ENCODE measurements at regions not wholly inside any gene's neighbourhood (a gene's known extent, or its start where the extent isn't known, plus 50 kb on each side); places are given as distances from the start of the nearest gene placed in this dataset.
"Not testable (repeated sequence)": the region's sequence is repeated elsewhere in the genome, so short reads cannot be mapped to it uniquely, and the experiment has no call there.

DNA sequence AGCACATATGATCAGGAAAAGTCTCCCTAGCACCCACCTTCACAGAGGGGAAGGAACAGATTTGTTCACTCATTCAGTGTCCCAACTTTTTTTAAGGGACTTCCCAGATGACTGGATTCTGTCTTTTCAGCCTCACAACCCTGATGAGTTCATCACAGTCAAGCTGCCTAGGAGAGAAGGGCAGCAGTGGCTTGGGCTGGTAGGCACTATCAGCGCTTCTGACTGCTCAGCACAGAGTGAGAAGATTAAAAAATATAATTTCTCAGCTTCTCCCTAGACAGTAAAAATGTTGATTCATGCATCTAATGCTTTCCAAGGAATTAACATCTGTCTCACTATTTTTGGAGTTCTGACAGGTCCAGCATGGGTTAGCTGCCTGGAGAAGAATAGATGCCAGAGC lies 328.2 kb downstream of the DTHD1 start:
- no peak for DNase-seq

DNA sequence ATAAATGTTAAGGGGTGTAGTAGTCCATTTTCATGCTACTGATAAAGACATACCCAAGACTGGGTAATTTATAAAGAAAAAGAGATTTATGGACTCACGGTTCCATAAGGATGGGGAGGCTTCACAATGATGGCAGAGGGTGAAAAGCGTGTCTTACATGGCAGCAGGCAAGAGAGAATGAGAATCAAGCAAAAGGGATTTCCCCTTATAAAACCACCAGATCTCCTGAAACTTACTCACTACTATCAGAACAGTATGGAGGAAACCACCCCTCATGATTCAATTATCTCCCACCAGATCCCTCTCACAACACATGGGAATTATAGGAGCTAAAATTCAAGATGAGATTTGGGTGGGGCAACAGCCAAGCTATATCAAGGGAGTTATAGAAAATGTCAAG lies 329.2 kb downstream of the DTHD1 start:
- DNase-seq: no peak

DNA sequence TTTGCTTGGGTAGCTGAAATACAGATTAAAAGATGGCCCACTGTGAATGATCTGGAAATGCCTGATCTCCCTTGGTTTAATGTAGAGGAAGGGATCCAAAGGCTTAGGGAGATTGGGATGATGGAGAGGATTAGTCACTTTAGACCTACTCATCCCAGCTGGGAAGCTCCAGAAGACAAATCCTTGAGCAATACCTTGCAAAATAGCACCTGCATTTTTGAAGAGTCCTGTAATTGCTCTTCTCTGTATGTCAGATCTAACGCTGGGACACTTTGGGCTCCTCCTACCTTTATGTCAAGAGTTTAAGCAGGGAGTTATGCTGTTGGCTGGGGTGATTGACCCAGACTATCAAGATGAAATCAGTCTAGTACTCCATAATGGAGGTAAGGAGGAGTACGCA lies 331.7 kb downstream of the DTHD1 start:
- DNase-seq: not testable (repeated sequence)

DNA sequence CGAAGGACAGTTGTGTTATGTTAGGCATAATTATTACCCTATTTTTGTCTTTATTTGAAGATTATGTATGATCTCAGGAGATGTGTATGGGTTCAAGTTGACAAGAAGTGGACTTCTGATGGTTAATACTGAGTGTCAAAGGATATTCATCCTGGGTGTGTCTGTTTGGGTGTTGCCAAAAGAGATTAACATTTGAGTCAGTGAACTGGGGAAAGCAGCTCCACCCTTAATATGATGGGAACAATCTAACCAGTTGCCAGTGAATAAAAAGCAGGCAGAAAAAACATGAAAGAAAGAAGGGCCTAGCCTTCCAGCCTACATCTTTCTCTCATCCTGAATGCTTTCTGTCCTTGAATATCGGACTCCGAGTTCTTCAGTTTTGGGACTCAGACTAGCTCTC lies 332.6 kb downstream of the DTHD1 start:
- DNase-seq: no peak

DNA sequence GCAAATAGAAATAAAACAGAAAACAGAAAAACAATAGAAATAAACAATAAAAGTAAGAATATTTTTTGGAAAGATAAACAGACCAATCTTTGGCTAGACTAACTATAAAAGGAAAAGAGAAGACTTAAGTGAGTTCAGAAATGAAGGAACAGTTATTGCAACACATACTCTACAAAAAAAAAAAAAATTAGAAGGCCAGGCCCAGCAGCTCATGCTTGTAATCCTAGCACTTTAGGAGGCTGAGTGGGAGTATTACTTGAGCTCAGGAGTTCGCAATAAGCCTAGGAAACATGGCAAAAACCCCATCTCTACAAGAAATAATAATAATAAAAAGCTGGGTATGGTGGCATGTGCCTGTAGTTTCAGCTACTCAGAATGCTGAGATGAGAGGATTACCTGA lies 336.7 kb downstream of the DTHD1 start:
- DNase-seq: no peak

DNA sequence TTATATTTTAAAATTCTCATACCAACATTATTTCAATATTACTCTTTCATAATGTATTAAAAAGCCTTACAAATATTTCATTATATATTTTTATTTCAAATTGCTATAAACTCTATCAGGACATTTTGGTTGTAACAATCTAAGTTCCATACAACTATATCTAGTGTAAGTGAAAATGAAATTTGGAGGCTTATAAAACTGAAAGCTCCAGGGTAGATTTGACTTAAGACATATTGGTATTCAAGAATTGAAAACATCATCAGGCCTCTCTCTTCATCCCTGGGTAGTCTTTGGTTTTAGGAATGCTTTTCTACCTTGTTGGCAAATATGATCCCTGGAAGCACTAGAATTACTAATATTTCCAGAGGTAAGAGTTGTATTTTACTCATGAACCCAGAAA lies 342.6 kb downstream of the DTHD1 start:
- DNase-seq: no peak

DNA sequence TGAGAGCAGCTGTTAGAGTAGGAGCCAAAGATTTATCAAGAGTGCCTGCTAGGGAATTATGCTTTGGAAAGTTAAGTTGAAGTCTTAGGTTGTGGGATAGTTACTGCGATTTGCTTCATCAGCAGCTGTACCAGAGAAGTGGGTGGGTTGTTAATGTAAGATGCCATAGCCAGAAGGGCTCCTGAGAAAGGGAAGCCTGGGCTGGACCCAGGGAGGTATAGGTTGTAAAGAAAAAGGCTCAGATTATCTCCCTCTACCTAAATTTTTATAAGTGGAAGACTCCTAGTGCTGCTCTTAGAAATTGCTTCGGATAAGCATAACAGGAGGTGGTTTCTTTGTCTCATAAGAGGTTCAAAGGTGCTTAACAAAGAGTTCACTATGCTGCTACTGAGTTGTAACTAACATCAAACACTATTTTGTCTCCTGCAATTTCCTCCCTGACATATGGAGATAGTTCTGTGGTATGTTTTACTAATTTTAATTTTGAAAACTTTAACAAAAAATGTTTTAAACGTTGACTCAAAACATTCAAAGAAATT lies 356.9 kb downstream of the DTHD1 start:
- no peak for DNase-seq

DNA sequence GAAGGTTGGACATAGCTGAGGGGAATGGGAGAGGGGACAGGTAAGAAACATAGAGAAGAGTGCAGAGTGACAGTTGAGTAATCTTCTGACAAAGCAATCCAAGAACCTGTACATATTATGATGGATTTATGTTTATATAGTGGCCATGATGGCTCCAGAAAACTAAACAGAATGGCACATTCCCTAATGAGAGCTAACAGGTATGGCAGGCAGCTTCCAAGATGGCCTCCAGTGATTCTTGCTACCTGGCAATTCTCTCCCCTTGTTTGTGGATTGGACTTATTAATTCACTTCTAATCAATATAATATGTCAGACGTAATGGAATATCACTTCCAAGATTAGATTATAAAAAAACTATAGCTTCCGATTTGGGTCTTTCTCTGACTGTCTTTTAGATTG lies 359.5 kb downstream of the DTHD1 start:
- DNase-seq: no peak

DNA sequence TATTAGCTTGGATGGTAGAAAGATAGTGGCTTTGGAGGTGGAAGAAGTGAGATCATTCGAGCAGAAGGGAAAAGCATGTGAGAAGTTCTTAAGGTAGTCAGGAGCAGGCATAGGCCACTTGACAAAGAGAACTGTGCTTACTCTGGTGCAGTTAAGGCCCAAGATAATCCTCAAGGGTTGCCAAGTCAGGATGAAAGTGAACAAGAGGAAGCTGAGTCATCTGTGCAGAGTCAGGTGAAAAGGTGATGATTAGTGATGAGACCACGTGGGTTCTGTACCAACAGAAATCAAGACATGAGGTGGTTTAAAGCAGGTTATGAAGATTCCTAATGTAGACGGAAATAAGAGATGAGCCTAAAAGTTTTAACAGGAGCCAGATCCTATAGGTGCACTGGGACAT lies 369.8 kb downstream of the DTHD1 start:
- no peak for DNase-seq

DNA sequence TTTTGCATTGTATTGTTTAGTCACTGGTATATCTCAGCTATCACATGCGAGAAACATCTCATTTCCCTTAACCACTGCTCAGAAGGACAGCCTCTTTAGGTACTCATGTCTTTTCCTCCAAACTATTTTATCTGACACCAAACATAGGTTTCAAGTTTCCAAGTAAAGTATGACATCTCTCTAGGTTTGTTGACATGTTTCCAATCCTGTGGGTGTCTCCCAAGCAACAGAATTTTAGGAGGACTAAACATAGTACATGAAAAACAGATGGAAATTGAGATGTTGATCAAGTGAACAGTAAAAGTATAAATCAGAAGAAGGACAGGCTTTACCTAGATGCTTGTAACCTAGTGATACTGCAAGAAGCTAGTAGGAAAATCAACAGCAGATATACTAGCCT lies 371.4 kb downstream of the DTHD1 start:
- no peak for DNase-seq

DNA sequence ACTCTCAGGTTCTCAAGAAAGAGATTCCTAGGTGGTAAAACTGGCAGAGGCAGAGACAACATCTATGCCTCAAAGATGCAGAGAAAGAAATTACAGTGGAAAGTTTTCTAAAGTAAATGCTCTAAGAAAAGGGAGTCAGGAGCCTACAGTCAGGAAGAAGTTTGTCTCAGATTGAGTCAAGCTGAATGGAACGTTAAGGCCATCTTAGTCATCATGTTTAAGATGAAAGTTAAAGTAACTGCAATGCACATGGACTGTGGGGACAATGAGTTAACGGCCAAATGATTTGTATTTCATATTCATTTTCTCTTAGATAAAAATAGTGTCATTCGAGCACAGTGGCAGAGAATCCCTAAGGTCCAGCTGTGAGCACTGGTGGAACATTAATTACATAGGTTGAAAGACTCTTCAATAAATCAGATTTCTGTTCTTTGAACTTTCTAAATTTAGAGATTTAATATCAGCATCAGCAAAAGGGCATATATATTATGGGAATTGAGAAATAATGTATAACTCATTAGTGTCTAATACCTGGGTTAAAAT lies 384.6 kb downstream of the DTHD1 start:
- no peak for DNase-seq

DNA sequence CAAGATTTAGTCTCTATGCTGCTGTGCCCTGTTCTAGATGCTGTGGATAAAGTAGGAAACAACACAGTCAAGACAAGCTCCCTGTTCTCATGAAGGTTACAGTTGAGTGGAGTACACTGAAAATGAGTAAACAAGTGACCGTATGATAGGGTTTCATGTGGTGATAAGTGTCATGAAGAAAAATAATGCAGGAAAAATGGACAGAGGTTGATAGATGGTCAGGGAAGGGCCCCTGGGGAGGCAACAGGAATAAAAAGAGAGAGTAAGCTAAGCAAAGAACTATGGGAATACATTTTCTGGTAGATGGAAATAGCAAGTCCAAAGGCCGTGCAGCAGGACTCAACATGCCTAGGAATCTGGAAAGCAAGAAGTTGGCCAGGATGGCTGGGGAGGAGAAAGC lies 394.0 kb downstream of the DTHD1 start:
- no peak for DNase-seq

DNA sequence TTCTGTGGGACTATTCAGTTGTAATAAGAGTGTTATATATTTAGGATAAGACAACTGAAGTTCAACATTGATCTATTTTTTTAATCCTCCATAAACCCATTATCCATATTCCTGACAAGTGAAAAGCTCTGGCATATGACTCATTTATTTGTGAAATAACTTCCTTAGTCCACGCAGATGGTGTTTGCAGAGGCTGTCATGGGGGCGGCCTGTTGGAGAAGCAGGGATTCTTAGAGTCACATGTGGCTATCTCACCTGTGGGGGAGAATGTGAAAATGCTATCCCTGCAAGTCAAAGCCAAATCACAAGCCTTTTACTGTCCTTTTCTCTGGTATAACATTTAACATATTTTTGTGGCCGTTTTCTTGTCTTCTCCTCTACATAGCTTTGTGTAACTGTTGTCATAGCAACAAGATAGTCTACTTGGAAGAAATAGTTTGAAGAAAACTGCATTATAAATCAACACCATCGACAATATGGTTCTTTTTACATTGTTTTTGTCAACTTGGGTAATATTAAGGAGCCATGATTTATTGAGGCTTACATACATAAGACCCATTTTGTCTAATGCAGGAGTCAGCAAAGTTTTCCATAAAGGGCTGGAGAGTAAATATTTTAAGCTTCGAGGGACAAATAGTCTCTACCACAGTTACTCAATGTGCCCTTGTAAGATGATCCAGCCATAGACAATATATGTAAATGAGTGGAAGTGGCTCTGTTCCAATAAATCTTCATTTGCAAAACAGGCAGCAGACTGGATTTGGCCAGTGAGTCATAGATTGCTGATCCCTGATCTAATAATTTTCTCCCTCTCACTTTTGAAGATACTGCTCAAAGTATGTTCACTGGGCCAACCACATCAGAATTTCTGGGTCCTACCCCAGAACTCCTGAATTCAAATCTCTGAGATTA lies 395.0 kb downstream of the DTHD1 start:
- DNase-seq: no peak

DNA sequence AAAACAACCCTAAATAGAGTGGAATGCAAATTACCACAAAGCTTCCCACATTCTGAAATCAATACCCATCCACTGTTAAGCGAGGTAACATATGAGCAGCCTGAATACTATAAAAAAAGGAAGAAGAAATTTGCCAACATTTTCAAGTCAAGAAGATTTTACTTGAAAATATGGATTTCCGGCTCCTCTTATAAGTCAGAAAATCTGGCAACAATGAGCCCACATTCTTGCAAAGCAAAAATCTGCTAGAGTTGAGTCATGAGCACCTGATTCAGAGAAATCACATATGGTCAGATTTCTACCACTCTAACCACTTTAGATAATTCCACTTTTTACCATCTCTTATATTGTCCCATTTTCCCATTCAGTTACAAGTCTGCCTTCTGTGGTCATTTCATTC lies 395.7 kb downstream of the DTHD1 start:
- no peak for DNase-seq

DNA sequence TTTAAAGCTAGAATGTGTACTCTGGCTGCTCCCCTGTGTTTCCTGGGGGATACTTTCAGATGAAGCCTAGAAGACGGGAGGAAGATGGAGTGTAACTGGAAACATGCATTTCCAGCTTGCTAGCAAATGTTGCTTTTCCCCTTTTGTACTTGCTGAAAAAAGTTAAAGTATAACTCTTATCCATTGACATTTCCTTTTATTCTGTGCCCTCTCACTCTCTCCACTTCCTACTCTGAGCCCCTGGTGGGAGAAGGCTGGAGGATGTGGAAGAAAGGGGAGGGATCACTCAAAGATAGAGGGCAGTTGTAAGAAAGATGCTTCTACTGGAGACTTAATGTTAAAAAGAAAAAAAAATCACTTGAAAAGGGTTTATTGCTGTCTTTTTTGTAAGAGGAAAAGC lies 396.5 kb downstream of the DTHD1 start:
- DNase-seq: no peak

DNA sequence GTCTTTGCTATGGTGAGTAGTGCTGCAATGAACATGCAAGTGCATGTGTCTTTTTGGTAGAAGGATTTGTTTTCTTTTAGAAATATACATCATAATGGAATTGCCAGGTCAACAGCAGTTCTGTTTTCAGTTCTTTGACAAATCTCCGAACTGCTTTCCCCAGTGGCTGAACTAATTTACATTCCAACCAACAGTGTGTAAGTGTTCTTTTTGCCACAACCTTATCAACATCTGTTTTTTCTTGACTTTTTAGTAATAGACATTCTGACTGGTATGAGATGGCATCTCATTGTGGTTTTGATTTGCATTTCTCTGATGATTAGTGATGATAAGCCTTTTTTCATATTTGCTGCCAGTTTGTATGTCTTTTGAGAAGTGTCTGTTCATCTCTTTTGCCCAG lies 406.3 kb downstream of the DTHD1 start:
- no peak for DNase-seq

DNA sequence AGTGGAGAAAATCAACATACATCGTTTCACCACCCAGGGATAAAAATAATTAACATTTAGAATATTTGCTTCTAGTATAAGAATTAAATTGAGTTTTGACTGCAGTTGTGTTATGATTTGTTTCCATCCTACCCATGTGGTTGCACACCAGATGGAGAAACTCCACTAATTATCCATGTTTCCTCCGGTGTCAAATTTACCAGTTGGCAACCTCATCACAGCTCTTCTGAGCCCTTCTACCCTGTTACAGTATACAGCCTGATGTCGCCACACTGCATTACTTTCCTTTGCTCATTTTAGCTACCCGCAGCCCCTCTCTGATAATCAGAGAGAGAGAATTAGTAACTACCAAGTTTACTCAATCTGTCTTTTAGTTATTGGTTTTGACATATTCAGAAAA lies 411.2 kb downstream of the DTHD1 start:
- no peak for DNase-seq

DNA sequence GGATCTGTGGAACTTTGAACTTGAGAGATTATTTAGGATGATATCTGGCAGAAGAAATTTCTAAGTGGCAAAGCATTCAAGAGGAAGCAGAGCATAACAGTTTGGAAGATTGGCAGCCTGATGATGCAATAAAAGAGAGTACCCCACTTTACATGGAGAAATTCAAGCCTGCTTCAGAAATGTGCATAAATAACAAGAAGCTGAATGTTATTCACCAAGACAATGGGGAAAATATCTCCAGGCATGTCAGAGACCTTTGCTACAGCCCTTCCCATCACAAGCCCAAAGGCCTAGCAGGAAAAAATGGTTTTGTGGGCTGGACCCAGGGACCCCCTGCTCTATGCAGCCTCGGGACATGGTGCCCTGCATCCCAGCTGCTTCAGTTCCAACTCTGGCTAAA lies 420.8 kb downstream of the DTHD1 start:
- DNase-seq: no peak

DNA sequence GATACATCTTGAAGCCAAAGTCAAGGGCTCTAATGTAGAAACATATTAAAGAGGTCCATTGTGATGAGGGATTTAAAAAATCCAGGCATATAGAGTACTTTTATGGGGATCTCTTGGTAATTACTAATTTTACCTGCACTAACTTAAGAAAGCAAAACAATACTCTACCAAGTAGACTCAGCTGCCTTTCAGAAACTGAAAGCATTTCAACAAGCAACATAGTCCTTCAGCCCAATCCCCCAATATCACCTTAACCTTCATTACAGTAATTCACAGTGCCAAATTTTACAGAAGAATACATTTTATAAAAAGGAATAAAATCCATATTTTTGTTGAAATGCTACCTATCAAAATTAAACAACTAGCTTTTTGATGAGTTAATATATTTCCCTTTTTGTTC lies 422.9 kb downstream of the DTHD1 start:
- no peak for DNase-seq

DNA sequence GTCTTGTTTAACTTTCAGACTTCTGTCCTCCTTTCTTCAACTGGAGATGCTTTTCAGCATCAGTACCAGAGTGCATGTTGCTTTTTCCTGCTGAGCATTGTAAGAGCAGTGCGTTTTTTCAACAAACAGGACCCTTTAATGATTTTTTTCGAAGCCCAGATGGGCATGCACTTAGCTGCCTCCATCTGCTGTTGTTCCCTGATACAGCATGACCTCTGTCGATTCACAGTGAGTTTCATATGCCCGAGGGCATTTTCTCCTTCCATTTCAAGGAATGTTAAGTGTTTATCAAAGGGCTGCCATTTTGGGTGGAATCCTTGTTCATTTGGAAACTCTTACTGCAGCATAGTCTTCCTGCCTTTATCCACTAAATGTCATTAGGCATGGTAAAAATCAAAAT lies 428.6 kb downstream of the DTHD1 start:
- DNase-seq: no peak

DNA sequence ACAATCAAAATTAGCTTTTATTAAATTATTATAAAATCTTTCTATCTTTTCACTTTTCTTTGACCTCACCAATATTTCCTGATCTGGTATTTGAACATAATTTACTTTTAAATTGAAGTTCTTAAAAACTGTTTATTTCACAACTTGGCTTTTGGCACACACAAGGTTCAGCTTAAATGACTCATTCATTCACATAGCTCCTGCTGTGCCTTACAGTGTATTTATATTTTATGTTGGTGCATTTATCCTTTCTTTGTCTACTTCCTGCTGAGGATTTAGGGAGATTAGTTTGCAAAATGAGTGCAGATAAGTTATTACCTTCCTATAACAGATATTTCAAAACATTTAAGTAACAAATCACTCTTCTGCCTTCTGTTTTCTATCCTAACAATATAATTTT lies 430.6 kb downstream of the DTHD1 start:
- DNase-seq: no peak

DNA sequence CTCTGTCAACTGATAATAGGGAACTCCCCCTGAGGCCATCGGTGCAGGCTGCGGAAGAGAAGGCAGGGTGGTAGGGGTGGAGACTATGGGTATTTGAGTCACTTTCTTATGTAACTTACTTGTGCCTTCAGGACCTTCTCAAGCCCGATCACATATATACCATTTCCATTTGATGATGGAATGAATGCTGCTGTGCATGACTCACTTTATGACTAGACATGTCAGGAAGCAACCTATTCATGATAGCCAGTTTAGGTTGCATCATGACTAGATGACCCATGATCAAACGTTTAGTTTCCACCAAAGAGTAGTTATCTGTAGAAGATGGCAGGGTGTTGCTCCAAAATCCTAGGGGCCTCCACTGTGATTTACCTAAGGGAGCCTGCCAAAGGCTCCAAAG lies 435.5 kb downstream of the DTHD1 start:
- DNase-seq: no peak

DNA sequence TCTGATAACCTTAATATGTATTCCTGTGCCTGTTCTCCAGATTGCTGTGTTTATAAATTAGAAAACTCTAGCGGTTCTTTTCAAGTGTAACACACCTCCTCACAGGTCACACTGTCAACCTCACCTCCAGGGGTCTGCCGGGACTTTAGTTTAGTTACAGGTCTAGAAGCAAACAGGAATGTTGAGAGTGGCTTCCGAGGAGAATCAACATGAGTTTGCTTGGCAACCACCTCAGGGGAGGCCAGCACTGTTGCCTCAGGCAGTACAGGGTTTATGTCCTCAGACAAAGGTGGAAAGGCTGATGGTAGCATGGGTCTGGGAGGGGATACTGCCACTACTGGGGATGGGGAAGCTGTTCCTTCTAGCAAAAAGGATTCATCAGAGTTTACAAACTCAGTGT lies 438.0 kb downstream of the DTHD1 start:
- DNase-seq: no peak

DNA sequence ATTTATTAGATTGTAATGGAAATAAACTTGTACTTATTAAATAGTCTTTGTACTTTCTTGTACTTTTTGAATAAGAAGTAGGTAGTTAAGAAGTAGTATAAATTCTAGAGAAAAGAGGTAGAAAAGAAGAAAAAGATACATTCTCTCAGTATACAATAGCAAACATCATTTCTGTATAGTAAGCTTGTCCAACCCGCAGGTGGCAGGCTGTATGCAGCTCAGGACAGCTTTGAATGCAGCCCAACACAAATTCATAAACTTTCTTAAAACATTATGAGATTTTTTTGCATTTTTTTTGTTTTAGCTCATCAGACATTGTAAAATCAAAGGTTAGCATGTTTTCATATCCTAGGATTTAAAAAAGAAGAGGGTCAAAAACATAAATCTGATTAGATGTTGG lies 441.6 kb downstream of the DTHD1 start:
- DNase-seq: no peak

DNA sequence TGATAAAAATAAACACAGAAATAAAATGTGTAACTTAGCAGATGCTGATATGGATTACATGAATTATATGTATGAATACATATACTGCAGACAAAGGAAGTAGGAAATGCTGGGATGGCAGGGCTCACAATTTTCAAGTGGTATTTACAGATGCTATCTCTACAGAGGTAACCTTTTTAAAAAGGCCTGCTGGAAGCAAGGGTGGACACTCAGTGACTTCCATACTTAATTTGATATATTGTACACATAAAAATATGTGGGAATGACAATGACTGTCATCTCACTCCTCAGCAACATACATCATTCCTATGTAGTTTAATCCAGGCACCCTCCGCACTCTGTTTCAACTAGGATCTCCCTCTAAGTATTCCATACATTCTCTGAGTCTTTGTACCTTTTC lies 452.9 kb downstream of the DTHD1 start:
- no peak for DNase-seq
